HEK293 (cell line): ENCODE measurements at regions not wholly inside any gene's neighbourhood (a gene's known extent, or its start where the extent isn't known, plus 50 kb on each side); places are given as distances from the start of the nearest gene placed in this dataset.

ENCODE experiments used
- CTCF ChIA-PET: fragments of 350-600 bp; formaldehyde crosslinking; extraction: SDS; loops from one replicate; lab custom pipeline; 2021; ENCODE audit warnings: antibody characterized with exemption; lab: Yijun Ruan, JAX
- POLR2A ChIA-PET: fragments of 300-600 bp; formaldehyde crosslinking; extraction: SDS; loops from one replicate; lab custom pipeline; 2020; ENCODE audit warnings: antibody characterized with exemption, inconsistent platforms; lab: Yijun Ruan, JAX
- H3K27ac ChIP-seq: fragments of 200-500 bp; sonication (Bioruptor generic); 2 replicates; pipeline ENCODE4 v1.5.1; 2014; ENCODE audit warnings: low read depth, low read length, control low read depth, inconsistent platforms; ENCODE audit errors: extremely low read depth
- H3K36me3 ChIP-seq, 2 experiments: fragments of 200-500 bp in 1 of 2; sonication (Bioruptor generic) in 1 of 2; 1 replicate in 1 of 2; 2 replicates in 1 of 2; pipeline ENCODE4 v1.5.1; 2014 to 2017; ENCODE audit warnings: inconsistent platforms in 2 of 2, low read length in 2 of 2; ENCODE audit not compliant: control insufficient read depth in 2 of 2, insufficient read depth in 1 of 2
- H3K4me1 ChIP-seq: fragments of 200-500 bp; sonication (Bioruptor generic); 2 replicates; pipeline ENCODE4 v1.5.1; 2014; ENCODE audit warnings: mild to moderate bottlenecking, low read length, inconsistent platforms; ENCODE audit not compliant: control insufficient read depth, insufficient read depth
- H3K4me3 ChIP-seq: 2 replicates; pipeline ENCODE4 v1.5.1; 2011; ENCODE audit warnings: low read depth, mild to moderate bottlenecking, control low read depth, low read length, moderate library complexity
- H3K9me3 ChIP-seq: fragments of 200-500 bp; sonication (Bioruptor generic); 2 replicates; pipeline ENCODE4 v1.5.1; 2014; ENCODE audit warnings: low read depth, low read length, inconsistent platforms; ENCODE audit not compliant: control insufficient read depth, insufficient read depth
- BCL11A ChIP-seq: fragments of 450-650 bp; formaldehyde crosslinking; IDR thresholded peaks from 2 replicates; pipeline ENCODE4 v1.5.1; 2016; ENCODE audit warnings: low read depth, missing biosample characterization, missing genetic modification characterization
- HOXD13 ChIP-seq: sonication (generic); formaldehyde crosslinking; IDR thresholded peaks from 2 replicates; pipeline ENCODE4 v1.8.0; 2022; ENCODE audit warnings: missing genetic modification reagents, borderline replicate concordance
- KLF7 ChIP-seq: fragments of 450-650 bp; formaldehyde crosslinking; IDR thresholded peaks from 2 replicates; pipeline ENCODE4 v1.5.1; 2016; ENCODE audit warnings: missing biosample characterization, missing genetic modification characterization, borderline replicate concordance
- RBAK ChIP-seq: fragments of 450-650 bp; formaldehyde crosslinking; IDR thresholded peaks from 2 replicates; pipeline ENCODE4 v1.5.1; 2016; ENCODE audit warnings: missing biosample characterization, missing genetic modification characterization
- ZBTB1 ChIP-seq: fragments of 450-650 bp; formaldehyde crosslinking; IDR thresholded peaks from 2 replicates; pipeline ENCODE4 v1.5.1; 2016; ENCODE audit warnings: missing biosample characterization, missing genetic modification characterization
- ZBTB6 ChIP-seq: fragments of 450-650 bp; formaldehyde crosslinking; IDR thresholded peaks from 2 replicates; pipeline ENCODE4 v1.5.1; 2017; ENCODE audit warnings: missing biosample characterization, missing genetic modification characterization
- ZFHX2 ChIP-seq: fragments of 450-650 bp; formaldehyde crosslinking; conservative IDR thresholded peaks from 2 replicates; pipeline ENCODE4 v1.5.1; 2016; ENCODE audit warnings: missing biosample characterization, missing genetic modification characterization
- ZFP69B ChIP-seq: fragments of 450-650 bp; formaldehyde crosslinking; IDR thresholded peaks from 2 replicates; pipeline ENCODE4 v1.5.1; 2016; ENCODE audit warnings: missing biosample characterization, missing genetic modification characterization
- ZNF146 ChIP-seq: fragments of 450-650 bp; formaldehyde crosslinking; IDR thresholded peaks from 2 replicates; pipeline ENCODE4 v1.5.1; 2016; ENCODE audit warnings: missing biosample characterization, missing genetic modification characterization
- ZNF404 ChIP-seq: fragments of 450-650 bp; formaldehyde crosslinking; IDR thresholded peaks from 2 replicates; pipeline ENCODE4 v1.5.1; 2017; ENCODE audit warnings: missing biosample characterization, missing genetic modification characterization
- ZNF544 ChIP-seq: fragments of 450-650 bp; formaldehyde crosslinking; IDR thresholded peaks from 2 replicates; pipeline ENCODE4 v1.5.0; 2017; ENCODE audit warnings: missing biosample characterization, missing genetic modification characterization
- ZNF658 ChIP-seq: fragments of 450-650 bp; formaldehyde crosslinking; IDR thresholded peaks from 2 replicates; pipeline ENCODE4; 2016; ENCODE audit warnings: missing biosample characterization, missing genetic modification characterization
- ZNF776 ChIP-seq: fragments of 450-650 bp; formaldehyde crosslinking; IDR thresholded peaks from 2 replicates; pipeline ENCODE4 v1.5.0; 2017; ENCODE audit warnings: missing biosample characterization, missing genetic modification characterization, borderline replicate concordance
- TF ChIP-seq, protein P1 (sequence below): fragments of 450-650 bp; formaldehyde crosslinking; IDR thresholded peaks from 2 replicates; pipeline ENCODE4 v1.5.1; 2016; ENCODE audit warnings: missing biosample characterization, missing genetic modification characterization, borderline replicate concordance
- TF ChIP-seq, protein P2 (sequence below): fragments of 450-650 bp; formaldehyde crosslinking; IDR thresholded peaks from 2 replicates; pipeline ENCODE4 v1.5.1; 2017; ENCODE audit warnings: missing biosample characterization, missing genetic modification characterization
- TF ChIP-seq, protein P3 (sequence below): fragments of 450-650 bp; formaldehyde crosslinking; IDR thresholded peaks from 2 replicates; pipeline ENCODE4 v1.5.1; 2016; ENCODE audit warnings: missing biosample characterization, missing genetic modification characterization, borderline replicate concordance

GRCh38 chr17:57187391-57187790, 68.9 kb upstream of the MSI2 start:
- TF ChIP-seq ZFHX2 (tag by site-specific recombination) (no peak), ZNF404 (tag by site-specific recombination) (no peak), ZNF146 (tag by site-specific recombination) (no peak), HOXD13 (CRISPR knock-in tag) (no peak), ZBTB1 (tag by site-specific recombination) (no peak)
- TF ChIP-seq, protein P1, sequence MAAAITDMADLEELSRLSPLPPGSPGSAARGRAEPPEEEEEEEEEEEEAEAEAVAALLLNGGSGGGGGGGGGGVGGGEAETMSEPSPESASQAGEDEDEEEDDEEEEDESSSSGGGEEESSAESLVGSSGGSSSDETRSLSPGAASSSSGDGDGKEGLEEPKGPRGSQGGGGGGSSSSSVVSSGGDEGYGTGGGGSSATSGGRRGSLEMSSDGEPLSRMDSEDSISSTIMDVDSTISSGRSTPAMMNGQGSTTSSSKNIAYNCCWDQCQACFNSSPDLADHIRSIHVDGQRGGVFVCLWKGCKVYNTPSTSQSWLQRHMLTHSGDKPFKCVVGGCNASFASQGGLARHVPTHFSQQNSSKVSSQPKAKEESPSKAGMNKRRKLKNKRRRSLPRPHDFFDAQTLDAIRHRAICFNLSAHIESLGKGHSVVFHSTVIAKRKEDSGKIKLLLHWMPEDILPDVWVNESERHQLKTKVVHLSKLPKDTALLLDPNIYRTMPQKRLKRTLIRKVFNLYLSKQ, result no peak
- Histone ChIP-seq H3K36me3 (no peaks in the 10 kb centered on the region), H3K4me3 (no peak overlapping the region), H3K27ac (no peak overlapping the region), H3K9me3 (no peaks in the 10 kb centered on the region), H3K4me1 (no peaks in the 10 kb centered on the region)
- CTCF ChIA-PET, result interaction anchor here (0.7 kb wide), 1 partner anchor 56 kb away, joined by 3 read pairs; no protein-coding TSS in a partner anchor
- POLR2A ChIA-PET, result no interaction called here

GRCh38 chr17:57195785-57196460, 60.4 kb upstream of the MSI2 start:
- Histone ChIP-seq H3K36me3 (no peaks in the 10 kb centered on the region), H3K9me3 (no peaks in the 10 kb centered on the region), H3K27ac (no peak overlapping the region), H3K4me3 (no peak overlapping the region), H3K4me1 (no peaks in the 10 kb centered on the region)
- CTCF ChIA-PET, result no interaction called here
- POLR2A ChIA-PET, result no interaction called here
- TF ChIP-seq ZNF658 (tag by site-specific recombination), result no peak
- peak; percentile 98 for TF ChIP-seq RBAK

- no peak overlapping the region for H3K4me3 ChIP-seq
- no peaks in the 10 kb centered on the region for H3K4me1 ChIP-seq
- CTCF ChIA-PET, result interaction anchor here (0.6 kb wide), 1 partner anchor 196 kb away, joined by 7 read pairs; no protein-coding TSS in a partner anchor
- no peaks in the 10 kb centered on the region for H3K36me3 ChIP-seq
- no peak overlapping the region for H3K27ac ChIP-seq
- no peak for TF ChIP-seq ZNF776 (tag by site-specific recombination)
- no peak for TF ChIP-seq ZBTB6 (tag by site-specific recombination)
- TF ChIP-seq, protein P2, sequence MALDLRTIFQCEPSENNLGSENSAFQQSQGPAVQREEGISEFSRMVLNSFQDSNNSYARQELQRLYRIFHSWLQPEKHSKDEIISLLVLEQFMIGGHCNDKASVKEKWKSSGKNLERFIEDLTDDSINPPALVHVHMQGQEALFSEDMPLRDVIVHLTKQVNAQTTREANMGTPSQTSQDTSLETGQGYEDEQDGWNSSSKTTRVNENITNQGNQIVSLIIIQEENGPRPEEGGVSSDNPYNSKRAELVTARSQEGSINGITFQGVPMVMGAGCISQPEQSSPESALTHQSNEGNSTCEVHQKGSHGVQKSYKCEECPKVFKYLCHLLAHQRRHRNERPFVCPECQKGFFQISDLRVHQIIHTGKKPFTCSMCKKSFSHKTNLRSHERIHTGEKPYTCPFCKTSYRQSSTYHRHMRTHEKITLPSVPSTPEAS (tag by site-specific recombination), result no peak
- TF ChIP-seq ZNF544, result no peak
- TF ChIP-seq, protein P3, sequence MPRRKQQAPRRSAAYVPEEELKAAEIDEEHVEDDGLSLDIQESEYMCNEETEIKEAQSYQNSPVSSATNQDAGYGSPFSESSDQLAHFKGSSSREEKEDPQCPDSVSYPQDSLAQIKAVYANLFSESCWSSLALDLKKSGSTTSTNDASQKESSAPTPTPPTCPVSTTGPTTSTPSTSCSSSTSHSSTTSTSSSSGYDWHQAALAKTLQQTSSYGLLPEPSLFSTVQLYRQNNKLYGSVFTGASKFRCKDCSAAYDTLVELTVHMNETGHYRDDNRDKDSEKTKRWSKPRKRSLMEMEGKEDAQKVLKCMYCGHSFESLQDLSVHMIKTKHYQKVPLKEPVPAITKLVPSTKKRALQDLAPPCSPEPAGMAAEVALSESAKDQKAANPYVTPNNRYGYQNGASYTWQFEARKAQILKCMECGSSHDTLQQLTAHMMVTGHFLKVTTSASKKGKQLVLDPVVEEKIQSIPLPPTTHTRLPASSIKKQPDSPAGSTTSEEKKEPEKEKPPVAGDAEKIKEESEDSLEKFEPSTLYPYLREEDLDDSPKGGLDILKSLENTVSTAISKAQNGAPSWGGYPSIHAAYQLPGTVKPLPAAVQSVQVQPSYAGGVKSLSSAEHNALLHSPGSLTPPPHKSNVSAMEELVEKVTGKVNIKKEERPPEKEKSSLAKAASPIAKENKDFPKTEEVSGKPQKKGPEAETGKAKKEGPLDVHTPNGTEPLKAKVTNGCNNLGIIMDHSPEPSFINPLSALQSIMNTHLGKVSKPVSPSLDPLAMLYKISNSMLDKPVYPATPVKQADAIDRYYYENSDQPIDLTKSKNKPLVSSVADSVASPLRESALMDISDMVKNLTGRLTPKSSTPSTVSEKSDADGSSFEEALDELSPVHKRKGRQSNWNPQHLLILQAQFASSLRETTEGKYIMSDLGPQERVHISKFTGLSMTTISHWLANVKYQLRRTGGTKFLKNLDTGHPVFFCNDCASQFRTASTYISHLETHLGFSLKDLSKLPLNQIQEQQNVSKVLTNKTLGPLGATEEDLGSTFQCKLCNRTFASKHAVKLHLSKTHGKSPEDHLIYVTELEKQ (tag by site-specific recombination), result no peak
- TF ChIP-seq KLF7, result no peak
- TF ChIP-seq BCL11A (tag by site-specific recombination), result no peak
- no peak for TF ChIP-seq ZFP69B
- no peaks in the 10 kb centered on the region for H3K9me3 ChIP-seq
- POLR2A ChIA-PET, result no interaction called here
Observed at GRCh38 chr17:57197466-57198071, 58.8 kb upstream of the MSI2 start.
